ENCODE measurements at regions not wholly inside any gene's neighbourhood (a gene's known extent, or its start where the extent isn't known, plus 50 kb on each side); places are given as distances from the start of the nearest gene placed in this dataset.

DNA sequence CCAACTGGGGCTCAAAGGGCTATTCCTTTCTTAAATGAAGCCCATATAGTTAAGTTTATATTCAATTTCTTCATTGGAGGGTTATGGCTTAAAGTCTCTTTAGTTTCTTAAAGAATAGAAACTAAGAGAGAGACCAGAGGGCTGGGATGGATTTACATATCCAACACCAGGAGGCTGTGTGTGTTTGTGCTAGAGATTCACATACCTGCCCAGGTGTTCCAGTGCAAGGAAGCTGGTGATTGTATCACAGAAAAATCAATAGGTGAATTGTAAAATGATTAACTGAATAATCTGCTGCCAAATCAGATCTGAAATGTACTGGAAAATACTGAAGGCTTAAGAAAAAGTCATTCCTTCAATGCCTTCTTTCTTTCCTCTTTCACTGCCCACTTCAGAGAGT is 148.2 kb upstream of the BDNF start:
- no peaks in the 10 kb centered on the region for H3K79me2 ChIP-seq (ENCODE audit: control insufficient read depth in 1 of 2, insufficient read depth in 2 of 2, low read length in 2 of 2)
- H3K36me3 ChIP-seq (ENCODE audit: control insufficient read depth in 2 of 4, insufficient read depth in 4 of 4, low read length in 3 of 4): no peaks in the 10 kb centered on the region
- no peak overlapping the region for H3K56ac ChIP-seq (replicated peaks; ENCODE audit: insufficient read length, low read depth, low read length)
- H4K91ac ChIP-seq (replicated peaks; ENCODE audit: insufficient read length, low read length): no peak overlapping the region
- no peak overlapping the region for H3K9ac ChIP-seq (replicated peaks in 1 of 4; ENCODE audit: extremely low read depth in 1 of 4, low read depth in 3 of 4, low read length in 3 of 4)
- no peaks in the 10 kb centered on the region for H3K9me3 ChIP-seq (ENCODE audit: insufficient read depth in 2 of 2, low read depth in 1 of 2, low read length in 1 of 2)
- no peaks in the 10 kb centered on the region for H4K20me1 ChIP-seq (replicated peaks in 1 of 2; ENCODE audit: control insufficient read depth in 1 of 2, insufficient read depth in 2 of 2, low read length in 2 of 2)
- no peak overlapping the region for H3K23ac ChIP-seq (ENCODE audit: insufficient read length)
- no peak overlapping the region for H3K4me2 ChIP-seq (ENCODE audit: insufficient read depth in 1 of 2, low read depth in 2 of 2, low read length in 2 of 2)
- H2BK5ac ChIP-seq (ENCODE audit: low read depth, low read length): no peak overlapping the region
- no peak overlapping the region for H2BK120ac ChIP-seq (replicated peaks; ENCODE audit: low read depth, low read length)
- CTCF ChIA-PET (ENCODE audit: partially characterized antibody): no interaction called here
- H3K23me2 ChIP-seq (ENCODE audit: low read depth, low read length): no peaks in the 10 kb centered on the region
- DNase-seq (ENCODE audit: low read depth in 1 of 2, low spot score in 2 of 2) (no peak), FAIRE-seq (no peak)
- H2BK12ac ChIP-seq (ENCODE audit: low read depth, low read length): no peak overlapping the region
- H4K5ac ChIP-seq (ENCODE audit: insufficient read length, low read depth, low read length): no peak overlapping the region
- H3K4me3 ChIP-seq (ENCODE audit: extremely low read depth in 1 of 4, insufficient read depth in 2 of 4, low read depth in 3 of 4, low read length in 4 of 4): no peak overlapping the region
- H2AK5ac ChIP-seq (ENCODE audit: low read depth, low read length): no peak overlapping the region
- H3K79me1 ChIP-seq (ENCODE audit: low read depth, low read length): no peaks in the 10 kb centered on the region
- no peak overlapping the region for H3K18ac ChIP-seq (ENCODE audit: extremely low read depth, low read length)
- H3K27me3 ChIP-seq (replicated peaks in 1 of 4; ENCODE audit: control insufficient read depth in 3 of 4, extremely low read depth in 1 of 4, insufficient read depth in 3 of 4, low read length in 3 of 4): no peaks in the 10 kb centered on the region
- H3K4ac ChIP-seq (replicated peaks; ENCODE audit: insufficient read length, low read depth, low read length): no peak overlapping the region
- H2BK15ac ChIP-seq (ENCODE audit: low read length): no peak overlapping the region
- no peaks in the 10 kb centered on the region for H3K4me1 ChIP-seq (replicated peaks in 1 of 4; ENCODE audit: control insufficient read depth in 3 of 4, insufficient read depth in 4 of 4, low read length in 3 of 4)
- H4K8ac ChIP-seq (ENCODE audit: extremely low read depth, insufficient read depth, low read length): no peak overlapping the region
- no peak overlapping the region for H3K14ac ChIP-seq (ENCODE audit: insufficient read length)
- no peak overlapping the region for H3K27ac ChIP-seq (ENCODE audit: low read depth, low read length)
- no peak overlapping the region for H2AFZ ChIP-seq (ENCODE audit: low read length)
- POLR2A ChIA-PET (ENCODE audit: partially characterized antibody): no interaction called here
- H2BK20ac ChIP-seq (ENCODE audit: low read length): no peak overlapping the region
- no peak for TF ChIP-seq SIRT6 (IDR thresholded peaks at IDR 0.05; ENCODE audit: low read length)
- TF ChIP-seq TBP (IDR thresholded peaks at IDR 0.05; ENCODE audit: low read depth, low read length): no peak
- no peak for TF ChIP-seq JUN (IDR thresholded peaks at IDR 0.05; ENCODE audit: low read depth, low read length)
